ENCODE measurements at regions not wholly inside any gene's neighbourhood (a gene's known extent, or its start where the extent isn't known, plus 50 kb on each side); places are given as distances from the start of the nearest gene placed in this dataset.

DNA sequence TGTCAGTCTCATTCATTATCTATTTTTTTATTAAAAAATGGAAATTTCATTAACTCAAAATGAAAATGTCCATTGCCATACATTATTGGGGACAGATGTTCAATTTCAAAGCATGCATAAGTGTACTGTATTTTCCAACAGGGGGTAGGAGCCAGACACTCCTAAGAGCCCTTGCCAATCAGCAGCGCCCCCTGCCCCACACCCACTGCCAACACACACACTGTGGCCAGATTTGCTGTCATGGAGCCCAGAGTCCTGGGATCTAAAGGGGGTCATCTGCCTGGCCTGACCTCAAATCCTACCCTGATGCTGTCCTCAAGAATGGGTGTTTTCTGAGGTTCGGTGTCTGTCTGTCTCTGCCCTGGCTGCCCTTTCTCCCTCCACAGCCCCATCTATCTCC, 162.2 kb upstream of the TWIST2 start:
- H3K4me3 ChIP-seq (ENCODE audit: low read depth, low read length): no peak overlapping the region
- TF ChIP-seq, protein P1, sequence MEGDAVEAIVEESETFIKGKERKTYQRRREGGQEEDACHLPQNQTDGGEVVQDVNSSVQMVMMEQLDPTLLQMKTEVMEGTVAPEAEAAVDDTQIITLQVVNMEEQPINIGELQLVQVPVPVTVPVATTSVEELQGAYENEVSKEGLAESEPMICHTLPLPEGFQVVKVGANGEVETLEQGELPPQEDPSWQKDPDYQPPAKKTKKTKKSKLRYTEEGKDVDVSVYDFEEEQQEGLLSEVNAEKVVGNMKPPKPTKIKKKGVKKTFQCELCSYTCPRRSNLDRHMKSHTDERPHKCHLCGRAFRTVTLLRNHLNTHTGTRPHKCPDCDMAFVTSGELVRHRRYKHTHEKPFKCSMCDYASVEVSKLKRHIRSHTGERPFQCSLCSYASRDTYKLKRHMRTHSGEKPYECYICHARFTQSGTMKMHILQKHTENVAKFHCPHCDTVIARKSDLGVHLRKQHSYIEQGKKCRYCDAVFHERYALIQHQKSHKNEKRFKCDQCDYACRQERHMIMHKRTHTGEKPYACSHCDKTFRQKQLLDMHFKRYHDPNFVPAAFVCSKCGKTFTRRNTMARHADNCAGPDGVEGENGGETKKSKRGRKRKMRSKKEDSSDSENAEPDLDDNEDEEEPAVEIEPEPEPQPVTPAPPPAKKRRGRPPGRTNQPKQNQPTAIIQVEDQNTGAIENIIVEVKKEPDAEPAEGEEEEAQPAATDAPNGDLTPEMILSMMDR (IDR thresholded peaks at IDR 0.05; ENCODE audit: borderline replicate concordance, insufficient read depth, low read depth, low read length): no peak

DNA sequence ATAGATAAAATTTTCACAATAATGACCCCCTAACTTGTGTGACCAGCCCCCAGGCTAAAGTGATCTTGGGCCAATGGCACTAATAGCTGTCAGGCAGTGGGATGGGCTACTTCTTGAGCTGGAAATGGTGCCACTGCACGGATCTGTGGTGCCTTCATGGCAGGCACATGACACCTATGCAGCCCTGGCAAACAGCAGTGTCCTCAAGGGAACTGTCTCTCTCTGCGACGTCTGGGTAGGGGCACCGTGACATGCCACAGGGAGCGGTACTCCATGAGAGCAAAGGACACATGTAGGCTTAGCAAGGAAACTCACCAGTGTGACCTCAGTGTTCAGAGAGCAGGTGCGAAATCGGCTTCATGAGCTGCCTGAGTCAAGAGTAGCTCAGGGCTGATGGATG, 161.7 kb upstream of the TWIST2 start:
- TF ChIP-seq, protein P1 (IDR thresholded peaks at IDR 0.05; ENCODE audit: borderline replicate concordance, insufficient read depth, low read depth, low read length): no peak
- no peak overlapping the region for H3K4me3 ChIP-seq (ENCODE audit: low read depth, low read length)

DNA sequence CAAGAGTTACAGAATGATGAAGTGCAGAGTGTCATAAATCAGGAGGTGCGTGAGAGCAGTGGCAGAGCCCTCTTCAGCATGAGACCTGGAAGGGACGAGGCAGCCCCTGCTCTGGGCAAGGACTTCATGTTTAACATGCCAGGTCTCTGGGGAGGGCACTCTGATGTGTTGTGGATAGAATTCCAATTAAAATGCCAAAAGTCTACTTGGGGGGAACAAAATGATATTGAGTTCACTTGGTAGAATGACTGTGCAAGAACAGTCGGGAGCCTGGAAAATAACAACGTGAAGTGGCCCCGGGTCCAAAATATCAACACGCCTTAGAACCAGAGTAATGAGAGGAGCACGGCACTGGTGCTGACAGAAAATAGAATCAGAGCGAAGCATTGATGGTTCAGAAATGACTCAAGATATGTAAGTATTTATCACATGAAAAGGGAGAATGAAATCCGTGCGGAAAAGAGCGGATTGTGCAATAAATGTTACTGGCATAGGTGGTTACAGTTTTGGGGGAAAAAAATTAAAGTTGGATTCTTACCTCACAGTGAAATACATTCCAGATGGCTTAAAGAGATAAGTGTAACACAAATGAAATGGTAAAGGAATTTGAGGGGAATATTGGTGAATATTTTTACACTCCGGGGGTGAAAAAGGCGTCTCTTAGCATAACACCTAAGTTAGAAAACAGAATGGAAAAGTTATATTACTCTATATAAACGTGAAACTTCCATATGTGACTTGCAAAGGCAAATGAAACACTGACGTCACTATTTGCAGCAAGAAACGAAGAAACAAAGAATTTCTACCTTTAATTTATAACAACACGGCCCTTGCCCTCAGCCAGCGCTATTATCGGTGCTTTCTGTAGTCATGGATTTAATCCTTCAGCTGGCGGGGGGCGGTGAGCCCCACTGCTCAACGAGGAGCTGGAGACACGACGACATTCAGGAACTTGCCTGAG, 159.4 kb upstream of the TWIST2 start:
- TF ChIP-seq, protein P1 (IDR thresholded peaks at IDR 0.05; ENCODE audit: borderline replicate concordance, insufficient read depth, low read depth, low read length): no peak

DNA sequence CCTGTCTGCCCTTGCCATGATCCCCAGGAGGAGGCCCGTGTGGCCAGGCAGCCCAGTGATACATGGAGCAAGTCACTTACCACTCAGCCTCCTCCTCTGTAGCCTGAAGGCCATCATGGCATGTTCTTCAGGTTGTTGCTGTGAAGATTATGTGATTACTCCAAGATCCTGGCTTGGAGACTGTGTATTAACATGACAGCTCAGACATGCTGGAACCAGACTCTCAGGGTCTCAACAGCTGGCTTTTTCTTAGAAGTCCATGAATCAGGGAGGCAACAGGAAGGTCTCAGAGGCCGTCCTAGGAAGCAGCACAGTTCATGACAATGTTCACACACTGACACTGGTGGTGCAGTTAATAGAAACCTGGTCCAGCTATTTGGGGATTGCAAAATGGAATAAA, 158.6 kb upstream of the TWIST2 start:
- no peak overlapping the region for H3K4me3 ChIP-seq (ENCODE audit: low read depth, low read length)
- TF ChIP-seq, protein P1 (IDR thresholded peaks at IDR 0.05; ENCODE audit: borderline replicate concordance, insufficient read depth, low read depth, low read length): no peak

More for the DNA sequence above, 159.4 kb upstream of the TWIST2 start:
- H3K4me3 ChIP-seq (ENCODE audit: low read depth, low read length): no peak overlapping the region

DNA sequence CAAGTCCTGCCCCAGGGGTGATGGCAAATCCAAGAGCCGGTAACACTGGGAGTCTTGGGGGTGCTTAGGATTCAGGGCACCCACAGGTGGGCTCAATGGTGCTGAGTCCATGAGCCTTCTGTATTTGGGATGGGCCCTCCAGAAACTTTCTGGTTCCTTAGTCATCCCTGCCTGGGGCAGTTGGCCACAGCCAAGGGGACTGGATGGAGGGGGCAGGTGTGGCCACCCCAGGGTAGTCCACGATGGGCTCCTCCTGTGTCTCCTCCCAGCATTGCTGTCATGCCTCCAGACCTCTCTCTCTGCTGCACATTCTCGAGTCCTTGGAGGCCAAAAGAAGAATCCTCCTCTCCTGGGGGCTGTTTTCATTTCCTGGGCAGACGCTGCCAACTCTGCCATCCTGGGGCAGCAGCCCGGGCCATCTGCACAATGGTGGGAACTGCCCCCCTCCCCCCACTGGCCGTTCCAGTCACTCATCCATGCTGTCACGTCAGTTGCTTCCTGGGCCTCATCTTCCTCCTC, 158.0 kb upstream of the TWIST2 start:
- TF ChIP-seq, protein P1 (IDR thresholded peaks at IDR 0.05; ENCODE audit: borderline replicate concordance, insufficient read depth, low read depth, low read length): no peak
- no peak overlapping the region for H3K4me3 ChIP-seq (ENCODE audit: low read depth, low read length)

DNA sequence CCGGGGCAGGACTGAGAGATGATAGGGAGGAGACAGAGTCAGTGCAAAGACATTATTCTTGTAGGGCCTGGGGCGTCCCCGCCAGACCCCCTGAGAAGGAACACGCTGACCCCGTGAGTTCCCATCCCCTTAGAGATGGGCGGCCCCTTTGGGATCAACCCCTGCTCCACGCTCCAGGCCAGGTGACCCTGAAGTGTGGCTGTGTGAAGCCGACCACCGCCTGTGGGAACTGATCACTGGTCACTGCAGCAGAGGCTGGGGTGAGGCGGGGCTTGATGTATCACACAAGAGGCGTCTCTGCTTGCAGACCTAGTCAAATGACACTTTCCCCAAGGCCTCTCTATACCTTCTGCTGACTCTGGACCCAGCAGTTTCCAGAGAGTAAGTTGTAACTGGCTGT, 157.4 kb upstream of the TWIST2 start:
- TF ChIP-seq, protein P1 (IDR thresholded peaks at IDR 0.05; ENCODE audit: borderline replicate concordance, insufficient read depth, low read depth, low read length): no peak
- H3K4me3 ChIP-seq (ENCODE audit: low read depth, low read length): no peak overlapping the region

All from GM12875 (cell line).